ENCODE measurements at regions not wholly inside any gene's neighbourhood (a gene's known extent, or its start where the extent isn't known, plus 50 kb on each side); places are given as distances from the start of the nearest gene placed in this dataset.

DNA sequence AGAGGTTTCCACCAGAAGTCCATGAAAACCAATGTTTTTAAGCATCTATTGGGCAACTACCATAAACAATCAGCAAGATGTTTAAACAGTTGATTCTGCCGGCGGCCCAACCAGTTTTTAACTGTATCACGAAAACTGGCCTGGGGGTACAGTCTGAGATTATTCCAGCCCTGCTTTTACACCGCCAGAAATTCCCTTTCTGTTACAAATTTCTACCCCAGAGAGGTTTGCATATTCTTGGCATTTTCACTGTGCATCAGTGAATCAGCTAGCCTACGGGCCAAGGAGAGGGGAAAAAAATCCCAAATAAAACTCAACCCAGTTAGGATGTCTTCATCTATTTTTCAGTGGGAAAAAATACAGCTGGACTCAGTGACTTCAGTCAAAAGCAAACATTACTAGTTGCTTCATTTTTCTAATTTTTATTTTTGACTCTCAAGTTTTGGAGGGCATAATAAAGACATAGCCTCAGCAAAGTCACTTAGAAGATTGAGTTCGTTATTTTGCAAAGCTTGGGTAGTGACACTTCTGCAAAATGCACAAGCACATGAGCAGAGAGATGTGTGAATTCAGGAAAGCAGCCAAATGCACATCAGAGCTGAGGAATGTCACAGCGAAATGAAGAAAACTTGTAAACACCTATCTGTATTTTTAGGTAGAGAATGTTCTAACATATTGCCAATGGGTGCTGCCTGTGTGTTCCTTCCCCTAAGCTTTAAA is 167.8 kb upstream of the GK2 start:
- H3K79me2 ChIP-seq (ENCODE audit: insufficient read depth, low read length) = no peaks in the 10 kb centered on the region
- no peak overlapping the region for H2AFZ ChIP-seq (ENCODE audit: low read length)
- H3F3A ChIP-seq (ENCODE audit: insufficient read depth, low read length) = no peaks in the 10 kb centered on the region
- no peaks in the 10 kb centered on the region for H3K9me2 ChIP-seq (ENCODE audit: low read depth, low read length)
- H3K9me3 ChIP-seq (ENCODE audit: low read length) = no peaks in the 10 kb centered on the region
- H3K27me3 ChIP-seq (ENCODE audit: insufficient read depth, low read length) = no peaks in the 10 kb centered on the region
- H4K20me1 ChIP-seq (ENCODE audit: insufficient read depth, low read length) = no peaks in the 10 kb centered on the region
- no peak overlapping the region for H3K4me2 ChIP-seq (ENCODE audit: low read length)
- no peak overlapping the region for H3K9ac ChIP-seq (ENCODE audit: low read length)
- H3K4me3 ChIP-seq (ENCODE audit: low read depth, low read length, poor library complexity, severe bottlenecking) = no peak overlapping the region
- no peaks in the 10 kb centered on the region for H3K36me3 ChIP-seq (ENCODE audit: insufficient read depth, low read length)
- no peaks in the 10 kb centered on the region for H3K4me1 ChIP-seq (ENCODE audit: insufficient read depth, low read length, severe bottlenecking)
- TF ChIP-seq EZH2 (IDR thresholded peaks at IDR 0.05; ENCODE audit: borderline replicate concordance, low read length) (no peak), CTCF (IDR thresholded peaks at IDR 0.05; ENCODE audit: low read length) (no peak)
- no peak overlapping the region for H3K27ac ChIP-seq (ENCODE audit: low read depth, low read length, poor library complexity, severe bottlenecking)

DNA sequence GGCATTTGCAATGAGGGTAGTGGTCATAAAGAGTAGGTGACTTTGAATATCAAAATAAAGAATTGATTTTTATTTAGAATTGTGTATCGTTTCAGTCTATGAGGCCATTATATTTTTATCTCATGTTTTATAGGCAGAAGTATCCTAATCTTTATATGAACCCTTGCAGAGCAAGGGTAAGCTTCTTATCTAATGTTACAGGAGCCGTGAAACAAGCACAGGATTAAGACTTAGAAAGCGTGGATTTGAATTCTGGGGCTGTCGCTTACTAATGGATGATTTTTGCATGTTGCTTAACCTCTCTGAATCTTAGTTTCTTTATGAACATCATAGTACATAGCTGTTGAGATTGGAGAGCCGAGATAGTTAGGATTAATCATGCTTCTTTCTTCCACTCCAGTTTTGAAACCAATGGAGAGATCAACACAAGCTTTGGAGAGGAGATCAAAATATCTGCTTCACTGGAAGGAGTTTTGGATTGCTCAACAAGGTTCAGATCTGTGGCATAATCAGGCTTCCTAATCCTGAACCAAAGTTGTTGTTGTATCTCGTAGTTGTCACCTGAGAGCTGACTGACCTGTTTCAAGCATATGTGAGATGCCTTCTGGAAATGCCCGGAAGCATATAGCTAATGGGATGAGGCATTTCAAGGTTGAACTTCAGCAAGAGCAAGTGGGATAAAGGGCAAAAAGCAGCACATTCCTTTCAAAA is 166.9 kb upstream of the GK2 start:
- Histone ChIP-seq H3K4me1 (ENCODE audit: insufficient read depth, low read length, severe bottlenecking) (no peaks in the 10 kb centered on the region), H3K4me3 (ENCODE audit: low read depth, low read length, poor library complexity, severe bottlenecking) (no peak overlapping the region), H3K79me2 (ENCODE audit: insufficient read depth, low read length) (no peaks in the 10 kb centered on the region), H4K20me1 (ENCODE audit: insufficient read depth, low read length) (no peaks in the 10 kb centered on the region), H3F3A (ENCODE audit: insufficient read depth, low read length) (no peaks in the 10 kb centered on the region), H3K27me3 (ENCODE audit: insufficient read depth, low read length) (no peaks in the 10 kb centered on the region), H3K36me3 (ENCODE audit: insufficient read depth, low read length) (no peaks in the 10 kb centered on the region), H3K9me2 (ENCODE audit: low read depth, low read length) (no peaks in the 10 kb centered on the region), H3K9me3 (ENCODE audit: low read length) (no peaks in the 10 kb centered on the region), H3K9ac (ENCODE audit: low read length) (no peak overlapping the region), H3K4me2 (ENCODE audit: low read length) (no peak overlapping the region), H3K27ac (ENCODE audit: low read depth, low read length, poor library complexity, severe bottlenecking) (no peak overlapping the region), H2AFZ (ENCODE audit: low read length) (no peak overlapping the region)
- TF ChIP-seq EZH2 (IDR thresholded peaks at IDR 0.05; ENCODE audit: borderline replicate concordance, low read length) (no peak), CTCF (IDR thresholded peaks at IDR 0.05; ENCODE audit: low read length) (no peak)

GRCh38 chr4:79563219-79563618 is 155.2 kb upstream of the GK2 start:
- Histone ChIP-seq H3K4me3 (ENCODE audit: low read depth, low read length, poor library complexity, severe bottlenecking) (no peak overlapping the region), H3K36me3 (ENCODE audit: insufficient read depth, low read length) (no peaks in the 10 kb centered on the region), H3K9me3 (ENCODE audit: low read length) (no peaks in the 10 kb centered on the region), H3K27me3 (ENCODE audit: insufficient read depth, low read length) (no peaks in the 10 kb centered on the region), H3K27ac (ENCODE audit: low read depth, low read length, poor library complexity, severe bottlenecking) (no peak overlapping the region), H3K9ac (ENCODE audit: low read length) (no peak overlapping the region), H4K20me1 (ENCODE audit: insufficient read depth, low read length) (no peaks in the 10 kb centered on the region), H3K79me2 (ENCODE audit: insufficient read depth, low read length) (no peaks in the 10 kb centered on the region), H3F3A (ENCODE audit: insufficient read depth, low read length) (no peaks in the 10 kb centered on the region), H3K4me1 (ENCODE audit: insufficient read depth, low read length, severe bottlenecking) (no peaks in the 10 kb centered on the region), H2AFZ (ENCODE audit: low read length) (no peak overlapping the region), H3K4me2 (ENCODE audit: low read length) (no peak overlapping the region), H3K9me2 (ENCODE audit: low read depth, low read length) (no peaks in the 10 kb centered on the region)
- TF ChIP-seq EZH2 (IDR thresholded peaks at IDR 0.05; ENCODE audit: borderline replicate concordance, low read length) = no peak
- no peak for TF ChIP-seq CTCF (IDR thresholded peaks at IDR 0.05; ENCODE audit: low read length)
